ENCODE measurements at regions not wholly inside any gene's neighbourhood (a gene's known extent, or its start where the extent isn't known, plus 50 kb on each side); places are given as distances from the start of the nearest gene placed in this dataset.

DNA sequence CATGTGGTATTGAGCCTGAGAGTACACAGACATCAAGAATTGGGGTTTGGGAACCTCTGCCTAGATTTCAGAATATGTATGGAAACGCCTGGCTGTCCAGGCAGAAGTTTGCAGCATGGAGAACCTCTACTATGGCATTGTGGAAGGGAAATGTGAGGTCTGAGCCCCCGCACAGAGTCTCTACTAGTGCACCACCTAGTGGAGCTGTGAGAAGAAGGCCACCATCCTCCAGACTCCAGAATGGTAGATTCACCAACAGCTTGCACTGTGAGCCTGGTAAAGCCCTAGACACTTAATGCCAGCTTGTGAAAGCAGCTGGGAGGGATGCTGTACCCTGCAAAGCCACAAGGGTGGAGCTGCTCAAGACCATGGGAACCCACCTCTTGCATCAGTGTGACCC, 658.2 kb downstream of the HACE1 start:
- POLR2A ChIA-PET = no interaction called here
- Histone ChIP-seq H3K4me3 (replicated peaks in 1 of 3; ENCODE audit: insufficient read depth in 1 of 3, low read depth in 1 of 3, low read length in 3 of 3) (no peak overlapping the region), H3K9me1 (replicated peaks; ENCODE audit: control insufficient read depth, extremely low read depth, insufficient read depth, low read length) (no peaks in the 10 kb centered on the region), H3K79me2 (ENCODE audit: control insufficient read depth, insufficient read depth, low read length) (no peaks in the 10 kb centered on the region), H2AFZ (ENCODE audit: low read depth, low read length) (no peak overlapping the region), H3K9me3 (replicated peaks; ENCODE audit: control insufficient read depth, insufficient read depth, low read length) (no peaks in the 10 kb centered on the region), H3K36me3 (ENCODE audit: control insufficient read depth in 2 of 2, extremely low read depth in 1 of 2, insufficient read depth in 2 of 2, low read length in 2 of 2) (no peaks in the 10 kb centered on the region), H3K4me1 (ENCODE audit: control insufficient read depth, extremely low read depth, insufficient read depth, low read length) (no peaks in the 10 kb centered on the region), H4K20me1 (replicated peaks; ENCODE audit: control insufficient read depth, extremely low read depth, insufficient read depth, low read length) (no peaks in the 10 kb centered on the region), H3K27ac (ENCODE audit: insufficient read depth, low read depth, low read length) (no peak overlapping the region), H3K4me2 (ENCODE audit: insufficient read depth, low read length) (no peak overlapping the region), H3K9ac (replicated peaks; ENCODE audit: extremely low read depth, insufficient read depth, low read length) (no peak overlapping the region), H3K27me3 (ENCODE audit: control insufficient read depth in 2 of 2, insufficient read depth in 2 of 2, low read length in 2 of 2) (no peaks in the 10 kb centered on the region)
- CTCF ChIA-PET = no interaction called here
- dilution Hi-C loops (cut with MboI; ENCODE audit: extremely low pct_ligation_motif_present, low sequenced_read_pairs) (no loop called here), intact Hi-C loops (cut with micrococcal nuclease) (no loop called here)
- TF ChIP-seq, protein P1, sequence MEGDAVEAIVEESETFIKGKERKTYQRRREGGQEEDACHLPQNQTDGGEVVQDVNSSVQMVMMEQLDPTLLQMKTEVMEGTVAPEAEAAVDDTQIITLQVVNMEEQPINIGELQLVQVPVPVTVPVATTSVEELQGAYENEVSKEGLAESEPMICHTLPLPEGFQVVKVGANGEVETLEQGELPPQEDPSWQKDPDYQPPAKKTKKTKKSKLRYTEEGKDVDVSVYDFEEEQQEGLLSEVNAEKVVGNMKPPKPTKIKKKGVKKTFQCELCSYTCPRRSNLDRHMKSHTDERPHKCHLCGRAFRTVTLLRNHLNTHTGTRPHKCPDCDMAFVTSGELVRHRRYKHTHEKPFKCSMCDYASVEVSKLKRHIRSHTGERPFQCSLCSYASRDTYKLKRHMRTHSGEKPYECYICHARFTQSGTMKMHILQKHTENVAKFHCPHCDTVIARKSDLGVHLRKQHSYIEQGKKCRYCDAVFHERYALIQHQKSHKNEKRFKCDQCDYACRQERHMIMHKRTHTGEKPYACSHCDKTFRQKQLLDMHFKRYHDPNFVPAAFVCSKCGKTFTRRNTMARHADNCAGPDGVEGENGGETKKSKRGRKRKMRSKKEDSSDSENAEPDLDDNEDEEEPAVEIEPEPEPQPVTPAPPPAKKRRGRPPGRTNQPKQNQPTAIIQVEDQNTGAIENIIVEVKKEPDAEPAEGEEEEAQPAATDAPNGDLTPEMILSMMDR (IDR thresholded peaks at IDR 0.05; ENCODE audit: extremely low read depth in 1 of 2, insufficient read depth in 1 of 2, low read depth in 1 of 2, low read length in 2 of 2) = peak in 1 of 2 donors; percentile 14
- TF ChIP-seq, protein P2, sequence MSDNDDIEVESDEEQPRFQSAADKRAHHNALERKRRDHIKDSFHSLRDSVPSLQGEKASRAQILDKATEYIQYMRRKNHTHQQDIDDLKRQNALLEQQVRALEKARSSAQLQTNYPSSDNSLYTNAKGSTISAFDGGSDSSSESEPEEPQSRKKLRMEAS (IDR thresholded peaks at IDR 0.05; ENCODE audit: insufficient read depth, insufficient read length) = no peak
- DNase-seq (ENCODE audit: low read depth, low spot score) = no peak
- no peak for FAIRE-seq
- BruUV-seq (replicated peaks) = no TSS peak

DNA sequence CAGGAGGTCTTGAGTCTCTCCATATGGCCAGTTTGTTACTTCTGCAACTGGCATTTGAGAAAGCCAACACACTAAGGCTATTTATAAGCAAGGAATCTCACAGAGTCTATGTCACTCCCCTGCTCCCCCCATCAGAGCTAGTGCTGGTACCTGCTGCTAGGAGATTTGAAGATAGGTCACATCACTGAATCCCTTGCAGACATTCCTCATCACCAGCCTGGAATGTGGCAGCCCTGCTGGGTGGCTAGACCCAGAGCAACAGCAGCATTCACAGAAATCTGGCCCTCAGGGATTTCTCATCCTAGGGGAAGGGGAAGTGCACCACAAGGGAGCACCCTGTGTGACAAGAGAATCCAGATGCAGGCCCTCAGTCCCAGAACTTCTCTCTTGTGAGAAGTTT, 672.1 kb downstream of the HACE1 start:
- intact Hi-C loops (cut with micrococcal nuclease) (no loop called here), dilution Hi-C loops (cut with MboI; ENCODE audit: extremely low pct_ligation_motif_present, low sequenced_read_pairs) (no loop called here)
- no peak for DNase-seq (ENCODE audit: low read depth, low spot score)
- TF ChIP-seq, protein P1 (IDR thresholded peaks at IDR 0.05; ENCODE audit: extremely low read depth in 1 of 2, insufficient read depth in 1 of 2, low read depth in 1 of 2, low read length in 2 of 2) = no peak
- TF ChIP-seq POLR2AphosphoS5 (IDR thresholded peaks at IDR 0.05; ENCODE audit: insufficient read depth, low read depth, low read length) (no peak), POLR2A (IDR thresholded peaks at IDR 0.05; ENCODE audit: low read depth, low read length) (no peak), GATA2 (IDR thresholded peaks at IDR 0.05; ENCODE audit: insufficient read depth, insufficient read length, low read depth, low read length) (no peak), FOS (IDR thresholded peaks at IDR 0.05; ENCODE audit: borderline replicate concordance, insufficient read depth, low read length) (no peak), JUN (IDR thresholded peaks at IDR 0.05; ENCODE audit: borderline replicate concordance, insufficient read depth, insufficient read length, low read depth) (no peak), MYC (IDR thresholded peaks at IDR 0.05; ENCODE audit: low read depth, low read length) (no peak), EZH2 (IDR thresholded peaks at IDR 0.05; ENCODE audit: borderline replicate concordance, low read depth, low read length, severe bottlenecking) (no peak)
- TF ChIP-seq, protein P2 (IDR thresholded peaks at IDR 0.05; ENCODE audit: insufficient read depth, insufficient read length) = no peak
- Histone ChIP-seq H3K4me3 (replicated peaks in 1 of 3; ENCODE audit: insufficient read depth in 1 of 3, low read depth in 1 of 3, low read length in 3 of 3) (no peak overlapping the region), H2AFZ (ENCODE audit: low read depth, low read length) (no peak overlapping the region), H3K79me2 (ENCODE audit: control insufficient read depth, insufficient read depth, low read length) (no peaks in the 10 kb centered on the region), H3K9ac (replicated peaks; ENCODE audit: extremely low read depth, insufficient read depth, low read length) (no peak overlapping the region), H3K27ac (ENCODE audit: insufficient read depth, low read depth, low read length) (no peak overlapping the region), H3K9me1 (replicated peaks; ENCODE audit: control insufficient read depth, extremely low read depth, insufficient read depth, low read length) (no peaks in the 10 kb centered on the region), H3K36me3 (ENCODE audit: control insufficient read depth in 2 of 2, extremely low read depth in 1 of 2, insufficient read depth in 2 of 2, low read length in 2 of 2) (no peaks in the 10 kb centered on the region), H3K4me1 (ENCODE audit: control insufficient read depth, extremely low read depth, insufficient read depth, low read length) (no peaks in the 10 kb centered on the region), H3K27me3 (ENCODE audit: control insufficient read depth in 2 of 2, insufficient read depth in 2 of 2, low read length in 2 of 2) (no peaks in the 10 kb centered on the region), H3K4me2 (ENCODE audit: insufficient read depth, low read length) (no peak overlapping the region), H3K9me3 (replicated peaks; ENCODE audit: control insufficient read depth, insufficient read depth, low read length) (no peaks in the 10 kb centered on the region), H4K20me1 (replicated peaks; ENCODE audit: control insufficient read depth, extremely low read depth, insufficient read depth, low read length) (no peaks in the 10 kb centered on the region)
- ChIA-PET POLR2A (no interaction called here), CTCF (no interaction called here)
- BruUV-seq (replicated peaks) = no TSS peak
- FAIRE-seq = no peak

Data from endothelial cell of umbilical vein (primary cell).